Activated naive CD8-positive, alpha-beta T cell treated with anti-CD3 and anti-CD28 coated beads, Interleukin-2, amount 10 ng/mL, durations not matched to agents 7 days and 5 days (primary cell): ENCODE measurements at regions not wholly inside any gene's neighbourhood (a gene's known extent, or its start where the extent isn't known, plus 50 kb on each side); places are given as distances from the start of the nearest gene placed in this dataset.

Source experiments
- ATAC-seq: fragments of 150-1000 bp; cut with Tn5 transposase; one replicate; pipeline ENCODE4 v1.10.0; 2021; ENCODE audit warnings: low read depth, moderate library complexity
- POLR2A ChIA-PET: fragments of 350-600 bp; sonication (Branson Sonifier 250); formaldehyde crosslinking; loops from one replicate; lab custom pipeline; 2021; ENCODE audit warnings: antibody characterized with exemption; lab: Charles Lee
- DNase-seq: peaks from one replicate; pipeline ENCODE4 v3.0.0; 2021
- H3K27ac Mint-ChIP-seq: one replicate; pipeline ENCODE4 v1.8.0; 2022; ENCODE audit warnings: mild to moderate bottlenecking, mixed read lengths
- H3K27me3 Mint-ChIP-seq: one replicate; pipeline ENCODE4 v1.8.0; 2022; ENCODE audit warnings: mild to moderate bottlenecking, moderate library complexity, mixed read lengths
- H3K36me3 Mint-ChIP-seq: one replicate; pipeline ENCODE4 v1.8.0; 2021; ENCODE audit warnings: mild to moderate bottlenecking, mixed read lengths
- H3K4me1 Mint-ChIP-seq: one replicate; pipeline ENCODE4 v1.8.0; 2021; ENCODE audit warnings: mixed read lengths
- H3K4me3 Mint-ChIP-seq: one replicate; pipeline ENCODE4 v1.8.0; 2022; ENCODE audit warnings: mild to moderate bottlenecking, moderate library complexity, mixed read lengths
- H3K9me3 Mint-ChIP-seq: one replicate; pipeline ENCODE4 v1.8.0; 2021; ENCODE audit warnings: mixed read lengths

GRCh38 chr5:17813214-17813613 lies 179.0 kb downstream of the TAF11L14 start:
- H3K27ac Mint-ChIP-seq: no peak overlapping the region
- no peaks in the 10 kb centered on the region for H3K9me3 Mint-ChIP-seq
- H3K27me3 Mint-ChIP-seq: no peaks in the 10 kb centered on the region
- H3K36me3 Mint-ChIP-seq: no peaks in the 10 kb centered on the region
- no peak overlapping the region for H3K4me3 Mint-ChIP-seq
- ATAC-seq (no peak), DNase-seq (no peak)
- no peaks in the 10 kb centered on the region for H3K4me1 Mint-ChIP-seq
- POLR2A ChIA-PET: no interaction called here

GRCh38 chr5:17816505-17816904 lies 182.2 kb downstream of the TAF11L14 start:
- DNase-seq: no peak
- Mint-ChIP-seq H3K9me3 (peaks cover 4% of the 10 kb centered on the region), H3K4me1 (no peaks in the 10 kb centered on the region), H3K4me3 (no peak overlapping the region), H3K27ac (no peak overlapping the region), H3K36me3 (no peaks in the 10 kb centered on the region), H3K27me3 (no peaks in the 10 kb centered on the region)
- POLR2A ChIA-PET: no interaction called here
- ATAC-seq: no peak

DNA sequence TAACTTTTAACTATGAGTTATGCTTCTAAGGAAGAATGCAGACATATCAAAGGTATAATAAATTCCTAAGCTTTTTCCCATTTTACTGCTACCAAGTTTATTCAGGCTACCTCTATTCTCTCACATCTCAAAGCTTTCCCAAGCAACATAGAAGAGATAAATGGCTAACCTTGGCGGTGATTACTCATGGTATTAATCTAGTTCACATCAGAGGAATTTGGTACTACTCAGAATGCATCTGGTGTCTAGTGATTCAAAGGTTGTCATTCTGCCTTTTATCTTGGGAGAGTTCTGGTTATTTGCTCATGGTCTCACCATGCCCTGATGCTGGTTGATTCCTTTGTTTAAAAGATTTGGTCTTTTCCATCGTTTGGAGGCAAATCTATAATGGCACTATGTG lies 182.7 kb downstream of the TAF11L14 start:
- H3K4me3 Mint-ChIP-seq: no peak overlapping the region
- POLR2A ChIA-PET: no interaction called here
- no peak overlapping the region for H3K27ac Mint-ChIP-seq
- peaks cover 4% of the 10 kb centered on the region for H3K9me3 Mint-ChIP-seq
- ATAC-seq: no peak
- H3K27me3 Mint-ChIP-seq: no peaks in the 10 kb centered on the region
- H3K36me3 Mint-ChIP-seq: no peaks in the 10 kb centered on the region
- no peak for DNase-seq
- H3K4me1 Mint-ChIP-seq: no peaks in the 10 kb centered on the region

- no peak for DNase-seq
- ATAC-seq: no peak
- POLR2A ChIA-PET: no interaction called here
- H3K27me3 Mint-ChIP-seq: no peaks in the 10 kb centered on the region
- no peak overlapping the region for H3K27ac Mint-ChIP-seq
- peaks cover 4% of the 10 kb centered on the region for H3K9me3 Mint-ChIP-seq
- H3K4me1 Mint-ChIP-seq: no peaks in the 10 kb centered on the region
- no peaks in the 10 kb centered on the region for H3K36me3 Mint-ChIP-seq
- no peak overlapping the region for H3K4me3 Mint-ChIP-seq
These were observed 183.7 kb downstream of the TAF11L14 start for GRCh38 chr5:17817990-17818389.

DNA sequence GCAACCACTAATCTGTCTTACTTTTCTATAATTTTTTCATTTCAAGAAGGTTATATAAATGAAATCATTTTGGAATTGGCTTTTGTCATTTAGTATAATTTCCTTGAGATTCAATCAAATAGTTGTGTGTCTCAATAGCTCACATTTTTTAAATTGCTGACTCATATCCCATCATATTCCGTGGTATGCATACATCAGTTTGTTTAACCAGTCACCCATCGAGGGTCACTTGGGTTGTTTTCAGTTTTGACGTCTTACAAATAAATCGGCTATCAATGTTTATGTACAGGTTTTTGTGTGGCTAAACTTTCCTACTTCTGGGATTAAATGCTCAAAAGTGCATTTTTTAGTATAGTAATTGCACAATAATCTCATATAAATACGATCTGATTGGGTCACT lies 185.5 kb downstream of the TAF11L14 start:
- Mint-ChIP-seq H3K4me3 (no peak overlapping the region), H3K9me3 (peaks cover 8% of the 10 kb centered on the region), H3K27me3 (no peaks in the 10 kb centered on the region), H3K4me1 (no peaks in the 10 kb centered on the region), H3K27ac (no peak overlapping the region), H3K36me3 (no peaks in the 10 kb centered on the region)
- POLR2A ChIA-PET: no interaction called here
- ATAC-seq (no peak), DNase-seq (no peak)

GRCh38 chr5:17828681-17829080 lies 194.4 kb downstream of the TAF11L14 start:
- no peak for ATAC-seq
- no peaks in the 10 kb centered on the region for H3K27me3 Mint-ChIP-seq
- no peak overlapping the region for H3K27ac Mint-ChIP-seq
- H3K36me3 Mint-ChIP-seq: no peaks in the 10 kb centered on the region
- no peak overlapping the region for H3K4me3 Mint-ChIP-seq
- POLR2A ChIA-PET: no interaction called here
- H3K4me1 Mint-ChIP-seq: no peaks in the 10 kb centered on the region
- DNase-seq: no peak
- H3K9me3 Mint-ChIP-seq: peaks cover 8% of the 10 kb centered on the region

- POLR2A ChIA-PET: no interaction called here
- ATAC-seq: no peak
These were observed 195.2 kb downstream of the TAF11L14 start for GRCh38 chr5:17829456-17829855.

DNA sequence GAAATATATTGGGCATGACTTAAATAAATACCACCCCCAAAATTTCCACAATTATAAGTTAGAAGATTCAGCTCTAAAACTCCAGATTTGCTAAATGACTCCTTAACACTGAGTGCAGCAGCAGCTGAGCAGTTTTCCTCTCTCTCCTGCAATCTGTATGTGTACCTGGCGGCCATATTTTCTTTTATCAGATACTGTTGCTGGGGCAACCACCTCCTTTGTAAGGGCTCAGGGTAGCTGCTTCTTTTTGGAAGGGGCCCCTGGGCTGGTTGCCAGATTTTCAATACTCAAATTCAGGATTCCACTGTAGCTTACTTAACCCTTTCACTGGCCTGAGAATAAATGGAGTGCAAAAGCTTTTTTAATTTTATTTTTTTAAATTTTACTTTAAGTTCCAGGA lies 197.0 kb downstream of the TAF11L14 start:
- DNase-seq (no peak), ATAC-seq (no peak)
- H3K27me3 Mint-ChIP-seq: no peaks in the 10 kb centered on the region
- H3K27ac Mint-ChIP-seq: no peak overlapping the region
- no peaks in the 10 kb centered on the region for H3K36me3 Mint-ChIP-seq
- H3K9me3 Mint-ChIP-seq: peaks cover 11% of the 10 kb centered on the region
- no peaks in the 10 kb centered on the region for H3K4me1 Mint-ChIP-seq
- POLR2A ChIA-PET: no interaction called here
- H3K4me3 Mint-ChIP-seq: no peak overlapping the region

More at GRCh38 chr5:17829456-17829855, 195.2 kb downstream of the TAF11L14 start:
- Mint-ChIP-seq H3K4me3 (no peak overlapping the region), H3K4me1 (no peaks in the 10 kb centered on the region), H3K36me3 (no peaks in the 10 kb centered on the region), H3K27me3 (no peaks in the 10 kb centered on the region), H3K27ac (no peak overlapping the region), H3K9me3 (peaks cover 8% of the 10 kb centered on the region)
- no peak for DNase-seq

DNA sequence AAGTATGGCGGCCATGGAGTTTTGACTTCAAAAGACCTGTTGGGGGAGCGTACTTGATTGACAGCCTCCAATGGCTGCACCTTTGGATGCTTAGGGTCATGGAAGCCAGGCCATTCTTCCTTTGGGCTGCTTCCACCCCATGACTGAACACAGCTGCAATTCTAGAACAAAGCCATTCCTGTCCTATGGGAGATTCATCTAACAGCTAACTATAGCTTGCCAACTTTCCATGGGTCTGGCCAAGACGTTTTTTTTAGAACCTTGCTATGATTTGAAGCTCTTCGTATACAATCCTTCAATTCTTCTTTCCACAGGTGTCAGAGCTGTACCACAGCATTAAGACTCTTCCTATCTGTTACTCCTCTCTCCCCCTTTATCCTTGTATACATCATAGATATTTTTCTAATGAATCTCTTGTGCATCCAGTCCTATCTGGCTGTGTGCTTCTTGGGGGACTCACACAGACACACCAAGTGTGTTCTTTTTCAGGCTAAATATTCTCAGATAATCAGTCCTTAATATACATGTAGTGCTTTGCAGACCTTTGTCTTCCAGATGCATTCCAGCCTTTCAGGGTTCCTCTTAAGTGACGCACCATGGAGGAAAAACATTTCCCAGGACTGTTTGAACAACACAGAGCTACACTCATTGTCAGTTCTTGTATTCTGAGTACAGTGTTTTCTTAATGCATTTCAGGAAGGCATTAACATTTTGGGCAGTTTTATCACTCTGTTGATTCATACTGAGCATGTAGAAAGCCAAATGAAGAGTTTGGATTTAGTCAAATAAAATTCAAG lies 198.9 kb downstream of the TAF11L14 start:
- ATAC-seq (no peak), DNase-seq (no peak)
- POLR2A ChIA-PET: no interaction called here
- H3K9me3 Mint-ChIP-seq: peaks cover 17% of the 10 kb centered on the region
- no peaks in the 10 kb centered on the region for H3K27me3 Mint-ChIP-seq
- H3K27ac Mint-ChIP-seq: no peak overlapping the region
- H3K4me1 Mint-ChIP-seq: no peaks in the 10 kb centered on the region
- no peaks in the 10 kb centered on the region for H3K36me3 Mint-ChIP-seq
- no peak overlapping the region for H3K4me3 Mint-ChIP-seq

DNA sequence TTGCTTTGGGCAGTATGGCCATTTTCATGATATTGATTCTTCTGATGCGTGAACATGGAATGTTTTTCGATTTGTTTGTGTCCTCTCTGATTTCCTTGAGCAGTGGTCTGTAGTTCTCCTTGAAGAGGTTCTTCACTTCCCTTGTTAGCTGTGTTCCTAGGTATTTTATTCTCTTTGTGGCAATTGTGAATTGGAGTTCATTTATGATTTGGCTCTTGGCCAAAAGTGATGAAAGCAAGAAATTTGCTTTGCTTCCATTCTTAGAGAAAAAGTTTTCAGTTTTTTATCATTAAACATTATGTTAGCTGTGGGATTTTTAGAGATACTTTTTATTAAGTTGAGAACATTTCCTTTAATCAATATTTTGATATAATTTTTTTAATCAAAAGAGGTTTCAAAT lies 203.5 kb downstream of the TAF11L14 start:
- POLR2A ChIA-PET: no interaction called here
- H3K4me1 Mint-ChIP-seq: no peaks in the 10 kb centered on the region
- H3K27me3 Mint-ChIP-seq: no peaks in the 10 kb centered on the region
- no peak overlapping the region for H3K27ac Mint-ChIP-seq
- no peak for DNase-seq
- no peak for ATAC-seq
- peaks cover 11% of the 10 kb centered on the region for H3K9me3 Mint-ChIP-seq
- H3K4me3 Mint-ChIP-seq: no peak overlapping the region
- no peaks in the 10 kb centered on the region for H3K36me3 Mint-ChIP-seq

DNA sequence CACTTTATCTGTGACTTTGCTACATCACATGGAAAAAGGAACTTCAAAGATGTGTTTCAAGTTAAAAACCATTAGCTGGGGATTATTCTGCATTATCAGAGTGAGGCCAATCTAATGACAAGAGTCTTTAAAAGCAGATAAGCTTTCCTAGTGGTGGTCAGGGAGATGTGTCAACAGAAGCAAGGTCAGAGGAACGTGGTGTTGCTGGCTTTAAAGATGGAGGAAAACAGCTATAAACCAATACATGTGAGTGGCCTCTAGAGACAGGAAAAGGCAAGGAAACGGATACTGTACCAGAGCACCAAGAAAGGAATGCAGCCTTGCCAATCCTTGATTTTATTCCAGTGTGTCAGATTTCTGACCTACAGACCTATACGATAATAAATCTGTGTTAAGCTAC lies 204.2 kb downstream of the TAF11L14 start:
- Mint-ChIP-seq H3K4me3 (no peak overlapping the region), H3K9me3 (peaks cover 9% of the 10 kb centered on the region), H3K36me3 (no peaks in the 10 kb centered on the region), H3K27me3 (no peaks in the 10 kb centered on the region), H3K4me1 (no peaks in the 10 kb centered on the region), H3K27ac (no peak overlapping the region)
- DNase-seq: no peak
- no peak for ATAC-seq
- POLR2A ChIA-PET: no interaction called here

- no peaks in the 10 kb centered on the region for H3K27me3 Mint-ChIP-seq
- no peak overlapping the region for H3K4me3 Mint-ChIP-seq
- no peaks in the 10 kb centered on the region for H3K4me1 Mint-ChIP-seq
- POLR2A ChIA-PET: no interaction called here
- no peak overlapping the region for H3K27ac Mint-ChIP-seq
- DNase-seq (no peak), ATAC-seq (no peak)
- no peaks in the 10 kb centered on the region for H3K36me3 Mint-ChIP-seq
- peaks cover 12% of the 10 kb centered on the region for H3K9me3 Mint-ChIP-seq
These were observed 205.6 kb downstream of the TAF11L14 start for GRCh38 chr5:17839848-17840247.

DNA sequence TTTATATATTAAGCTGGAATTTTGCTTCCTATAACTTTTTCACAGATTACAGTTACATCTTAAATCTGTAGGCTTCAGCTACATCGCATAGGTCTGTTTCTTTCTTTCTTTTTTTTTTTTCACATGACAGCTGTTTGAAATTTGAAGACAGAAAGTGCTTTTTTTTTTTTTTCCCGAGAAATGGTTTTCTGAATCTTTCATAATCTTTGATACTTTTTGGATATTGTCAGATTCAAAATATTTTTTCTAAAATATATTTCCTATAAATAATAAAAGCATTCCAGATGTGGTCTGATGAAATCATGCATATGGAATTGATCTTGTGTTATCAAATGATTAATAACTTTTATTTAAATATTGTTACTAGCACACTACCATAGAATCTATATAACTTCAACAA lies 212.2 kb downstream of the TAF11L14 start:
- Mint-ChIP-seq H3K9me3 (peaks cover 7% of the 10 kb centered on the region), H3K4me3 (no peak overlapping the region)
- no peak for ATAC-seq

GRCh38 chr5:17847286-17847685 lies 213.0 kb downstream of the TAF11L14 start:
- no peaks in the 10 kb centered on the region for H3K36me3 Mint-ChIP-seq
- DNase-seq: no peak
- no peaks in the 10 kb centered on the region for H3K27me3 Mint-ChIP-seq
- no peak overlapping the region for H3K27ac Mint-ChIP-seq
- ATAC-seq: no peak
- H3K4me3 Mint-ChIP-seq: no peak overlapping the region
- peaks cover 7% of the 10 kb centered on the region for H3K9me3 Mint-ChIP-seq
- H3K4me1 Mint-ChIP-seq: no peaks in the 10 kb centered on the region
- POLR2A ChIA-PET: no interaction called here

More for the DNA sequence above, 212.2 kb downstream of the TAF11L14 start:
- H3K4me1 Mint-ChIP-seq: no peaks in the 10 kb centered on the region
- no peaks in the 10 kb centered on the region for H3K36me3 Mint-ChIP-seq
- no peak for DNase-seq
- no peaks in the 10 kb centered on the region for H3K27me3 Mint-ChIP-seq
- POLR2A ChIA-PET: no interaction called here
- H3K27ac Mint-ChIP-seq: no peak overlapping the region
